SK-N-SH (cell line): ENCODE measurements at regions not wholly inside any gene's neighbourhood (a gene's known extent, or its start where the extent isn't known, plus 50 kb on each side); places are given as distances from the start of the nearest gene placed in this dataset.

Experiments
- CTCF ChIA-PET: fragments of 300-600, 350-600 bp; formaldehyde crosslinking; extraction: SDS; loops from one replicate; lab custom pipeline; 2021; lab: Yijun Ruan, JAX
- POLR2A ChIA-PET: fragments of 350-600 bp; sonication (Branson Sonifier 250); formaldehyde crosslinking; extraction: SDS; loops from one replicate; lab custom pipeline; 2020; ENCODE audit warnings: antibody characterized with exemption, inconsistent platforms; lab: Yijun Ruan, JAX
- DNase-seq: peaks from one replicate; pipeline ENCODE4 v3.0.0; 2012
- H2AFZ ChIP-seq: fragments of 200-600 bp; sonication (generic); 2 replicates; pipeline ENCODE4 v1.8.1; 2016; ENCODE audit warnings: antibody characterized with exemption, mild to moderate bottlenecking, low read depth
- H3F3A ChIP-seq: fragments of 200-600 bp; sonication (generic); replicated peaks from 2 replicates; pipeline ENCODE3; 2016; ENCODE audit warnings: antibody characterized with exemption, mild to moderate bottlenecking; ENCODE audit not compliant: insufficient read depth
- H3K27ac ChIP-seq, 2 experiments: fragments of 200-500 bp in 1 of 2; fragments of 200-600 bp in 1 of 2; sonication (Bioruptor generic) in 1 of 2; sonication (generic), shearing (Covaris generic) in 1 of 2; 2 replicates each; pipeline versions ENCODE4 v1.5.1 to v1.6.1; 2014 to 2016; ENCODE audit warnings: low read depth in 2 of 2, inconsistent platforms in 1 of 2, low read length in 1 of 2, mild to moderate bottlenecking in 1 of 2, mixed read lengths in 1 of 2
- H3K27me3 ChIP-seq: fragments of 200-600 bp; sonication (generic), shearing (Covaris generic); 2 replicates; pipeline ENCODE4 v1.6.1; 2016; ENCODE audit warnings: mixed run types; ENCODE audit not compliant: insufficient read depth
- H3K36me3 ChIP-seq, 2 experiments: fragments of 200-500 bp in 1 of 2; fragments of 200-600 bp in 1 of 2; sonication (Bioruptor generic) in 1 of 2; sonication (generic) in 1 of 2; replicated peaks in 1 of 2; 2 replicates each; pipeline versions ENCODE3 to v1.5.1; 2014 to 2016; ENCODE audit warnings: low read length in 1 of 2, mild to moderate bottlenecking in 1 of 2; ENCODE audit not compliant: insufficient read depth in 2 of 2, control insufficient read depth in 1 of 2
- H3K4me1 ChIP-seq, 2 experiments: fragments of 200-500 bp in 1 of 2; fragments of 200-600 bp in 1 of 2; sonication (Bioruptor generic) in 1 of 2; sonication (generic), shearing (Covaris generic) in 1 of 2; 2 replicates each; pipeline versions ENCODE4 v1.5.1 to v1.6.1; 2014 to 2016; ENCODE audit warnings: low read depth in 1 of 2, low read length in 1 of 2, mixed run types in 1 of 2; ENCODE audit not compliant: insufficient read depth in 2 of 2, control insufficient read depth in 1 of 2
- H3K4me2 ChIP-seq: fragments of 200-600 bp; sonication (generic), shearing (Covaris generic); 2 replicates; pipeline ENCODE4 v1.6.1; 2017; ENCODE audit warnings: mixed run types
- H3K4me3 ChIP-seq, 2 experiments: fragments of 200-500 bp in 1 of 2; fragments of 200-600 bp in 1 of 2; sonication (Bioruptor generic) in 1 of 2; sonication (generic), shearing (Covaris generic) in 1 of 2; 2 replicates each; pipeline versions ENCODE4 v1.5.1 to v1.8.1; 2014 to 2016; ENCODE audit warnings: low read depth in 2 of 2, inconsistent platforms in 1 of 2, low read length in 1 of 2, mild to moderate bottlenecking in 1 of 2, mixed read lengths in 1 of 2, moderate library complexity in 1 of 2
- H3K79me2 ChIP-seq: fragments of 200-600 bp; sonication (generic); 2 replicates; pipeline ENCODE4 v1.8.1; 2017; ENCODE audit warnings: mild to moderate bottlenecking; ENCODE audit not compliant: insufficient read depth
- H3K9ac ChIP-seq: fragments of 200-600 bp; sonication (generic); 2 replicates; pipeline ENCODE4 v1.6.1; 2017; ENCODE audit warnings: mixed run types
- H3K9me2 ChIP-seq: fragments of 200-600 bp; sonication (generic); 2 replicates; pipeline ENCODE4 v1.6.1; 2017; ENCODE audit warnings: mixed run types
- H3K9me3 ChIP-seq: fragments of 200-600 bp; sonication (generic); 2 replicates; pipeline ENCODE4 v1.6.1; 2017; ENCODE audit warnings: mixed run types, mild to moderate bottlenecking, moderate library complexity
- H4K20me1 ChIP-seq: fragments of 200-600 bp; sonication (generic); 2 replicates; pipeline ENCODE4 v1.6.1; 2017; ENCODE audit warnings: mild to moderate bottlenecking, mixed run types; ENCODE audit not compliant: insufficient read depth
- FOXJ3 ChIP-seq: sonication (generic); formaldehyde crosslinking; IDR thresholded peaks from 2 replicates; pipeline ENCODE4 v1.5.1; 2020; ENCODE audit warnings: mild to moderate bottlenecking, missing genetic modification reagents
- GATA2 ChIP-seq: sonication (generic); formaldehyde crosslinking; IDR thresholded peaks from 2 replicates; pipeline ENCODE4 v1.5.0; 2020; ENCODE audit warnings: mild to moderate bottlenecking, missing genetic modification reagents
- RFX5 ChIP-seq: IDR thresholded peaks from 2 replicates; pipeline ENCODE4 v1.6.1; 2012; ENCODE audit warnings: mild to moderate bottlenecking, improper control_type of control experiment, low read length
- SIN3A ChIP-seq: IDR thresholded peaks from 2 replicates; pipeline ENCODE4 v1.6.1; 2012; ENCODE audit warnings: low read depth, mild to moderate bottlenecking, low read length, moderate library complexity, borderline replicate concordance
- TEAD4 ChIP-seq: IDR thresholded peaks from 2 replicates; pipeline ENCODE4 v1.4.0; 2012; ENCODE audit warnings: mild to moderate bottlenecking, borderline replicate concordance; ENCODE audit not compliant: insufficient read depth
- WGBS: methylation state at CpG from one replicate; pipeline ENCODE4 v1.1.6; 2017; ENCODE audit warnings: low lambda C conversion rate; 5-methylcytosine and 5-hydroxymethylcytosine counted together
- TF ChIP-seq, protein P1 (sequence below): fragments of 200-600 bp; sonication (generic); IDR thresholded peaks from 2 replicates; pipeline ENCODE4 v1.6.1; 2017; ENCODE audit warnings: antibody characterized with exemption, mild to moderate bottlenecking, moderate library complexity
- TF ChIP-seq, protein P2 (sequence below): IDR thresholded peaks from 2 replicates; pipeline ENCODE4 v1.4.0; 2012; ENCODE audit warnings: low read depth, borderline replicate concordance
- TF ChIP-seq, protein P3 (sequence below): IDR thresholded peaks from 2 replicates; pipeline ENCODE4 v1.4.0; 2012; ENCODE audit warnings: low read depth, borderline replicate concordance
- TF ChIP-seq, protein P4 (sequence below): fragments of 150-350 bp; IDR thresholded peaks from 2 replicates; pipeline ENCODE4 v1.6.1; 2016; ENCODE audit warnings: mild to moderate bottlenecking, low read depth, low read length

DNA sequence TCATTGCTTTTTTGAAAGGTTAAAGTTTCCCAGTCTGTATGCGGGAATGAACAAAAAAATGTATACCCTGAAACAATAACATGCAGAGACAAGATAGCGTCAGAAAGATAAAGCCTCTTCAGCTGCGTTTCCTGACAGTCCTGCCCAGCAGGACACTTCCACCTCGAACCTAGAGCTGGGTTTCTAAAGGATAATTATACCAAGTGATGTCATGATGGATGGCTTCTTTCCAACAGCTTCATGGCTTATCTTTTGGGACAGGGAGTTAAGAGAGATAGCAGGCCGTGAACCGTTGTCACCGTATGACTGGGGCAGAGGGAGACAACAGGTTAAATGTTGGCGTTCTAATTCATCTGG, 267.6 kb upstream of the SGK1 start (continued):
- TF ChIP-seq, protein P1, sequence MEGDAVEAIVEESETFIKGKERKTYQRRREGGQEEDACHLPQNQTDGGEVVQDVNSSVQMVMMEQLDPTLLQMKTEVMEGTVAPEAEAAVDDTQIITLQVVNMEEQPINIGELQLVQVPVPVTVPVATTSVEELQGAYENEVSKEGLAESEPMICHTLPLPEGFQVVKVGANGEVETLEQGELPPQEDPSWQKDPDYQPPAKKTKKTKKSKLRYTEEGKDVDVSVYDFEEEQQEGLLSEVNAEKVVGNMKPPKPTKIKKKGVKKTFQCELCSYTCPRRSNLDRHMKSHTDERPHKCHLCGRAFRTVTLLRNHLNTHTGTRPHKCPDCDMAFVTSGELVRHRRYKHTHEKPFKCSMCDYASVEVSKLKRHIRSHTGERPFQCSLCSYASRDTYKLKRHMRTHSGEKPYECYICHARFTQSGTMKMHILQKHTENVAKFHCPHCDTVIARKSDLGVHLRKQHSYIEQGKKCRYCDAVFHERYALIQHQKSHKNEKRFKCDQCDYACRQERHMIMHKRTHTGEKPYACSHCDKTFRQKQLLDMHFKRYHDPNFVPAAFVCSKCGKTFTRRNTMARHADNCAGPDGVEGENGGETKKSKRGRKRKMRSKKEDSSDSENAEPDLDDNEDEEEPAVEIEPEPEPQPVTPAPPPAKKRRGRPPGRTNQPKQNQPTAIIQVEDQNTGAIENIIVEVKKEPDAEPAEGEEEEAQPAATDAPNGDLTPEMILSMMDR, result no peak
- no peak for TF ChIP-seq SIN3A
- TF ChIP-seq, protein P2, sequence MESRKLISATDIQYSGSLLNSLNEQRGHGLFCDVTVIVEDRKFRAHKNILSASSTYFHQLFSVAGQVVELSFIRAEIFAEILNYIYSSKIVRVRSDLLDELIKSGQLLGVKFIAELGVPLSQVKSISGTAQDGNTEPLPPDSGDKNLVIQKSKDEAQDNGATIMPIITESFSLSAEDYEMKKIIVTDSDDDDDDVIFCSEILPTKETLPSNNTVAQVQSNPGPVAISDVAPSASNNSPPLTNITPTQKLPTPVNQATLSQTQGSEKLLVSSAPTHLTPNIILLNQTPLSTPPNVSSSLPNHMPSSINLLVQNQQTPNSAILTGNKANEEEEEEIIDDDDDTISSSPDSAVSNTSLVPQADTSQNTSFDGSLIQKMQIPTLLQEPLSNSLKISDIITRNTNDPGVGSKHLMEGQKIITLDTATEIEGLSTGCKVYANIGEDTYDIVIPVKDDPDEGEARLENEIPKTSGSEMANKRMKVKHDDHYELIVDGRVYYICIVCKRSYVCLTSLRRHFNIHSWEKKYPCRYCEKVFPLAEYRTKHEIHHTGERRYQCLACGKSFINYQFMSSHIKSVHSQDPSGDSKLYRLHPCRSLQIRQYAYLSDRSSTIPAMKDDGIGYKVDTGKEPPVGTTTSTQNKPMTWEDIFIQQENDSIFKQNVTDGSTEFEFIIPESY, result no peak
- TF ChIP-seq, protein P3, sequence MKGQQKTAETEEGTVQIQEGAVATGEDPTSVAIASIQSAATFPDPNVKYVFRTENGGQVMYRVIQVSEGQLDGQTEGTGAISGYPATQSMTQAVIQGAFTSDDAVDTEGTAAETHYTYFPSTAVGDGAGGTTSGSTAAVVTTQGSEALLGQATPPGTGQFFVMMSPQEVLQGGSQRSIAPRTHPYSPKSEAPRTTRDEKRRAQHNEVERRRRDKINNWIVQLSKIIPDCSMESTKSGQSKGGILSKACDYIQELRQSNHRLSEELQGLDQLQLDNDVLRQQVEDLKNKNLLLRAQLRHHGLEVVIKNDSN, result no peak

GRCh38 chr6:134584847-134585516, 267.1 kb upstream of the SGK1 start:
- Histone ChIP-seq H3K9me2 (no peaks in the 10 kb centered on the region), H3K4me2 (no peak overlapping the region), H2AFZ (no peak overlapping the region), H3K4me3 (no peak overlapping the region), H3F3A (peaks cover 14% of the 10 kb centered on the region), H3K4me1 (peaks cover 0 to 3% of the 10 kb centered on the region in 2 experiments; a peak in 2 of 4 replicates), H3K9me3 (no peaks in the 10 kb centered on the region), H4K20me1 (no peaks in the 10 kb centered on the region), H3K36me3 (no peaks in the 10 kb centered on the region), H3K9ac (no peak overlapping the region), H3K79me2 (no peaks in the 10 kb centered on the region)
- DNase-seq, result no peak
- WGBS, result 90% methylated on average over 2 of the region's 2 CpGs
- CTCF ChIA-PET, result no interaction called here
- TF ChIP-seq, protein P4, sequence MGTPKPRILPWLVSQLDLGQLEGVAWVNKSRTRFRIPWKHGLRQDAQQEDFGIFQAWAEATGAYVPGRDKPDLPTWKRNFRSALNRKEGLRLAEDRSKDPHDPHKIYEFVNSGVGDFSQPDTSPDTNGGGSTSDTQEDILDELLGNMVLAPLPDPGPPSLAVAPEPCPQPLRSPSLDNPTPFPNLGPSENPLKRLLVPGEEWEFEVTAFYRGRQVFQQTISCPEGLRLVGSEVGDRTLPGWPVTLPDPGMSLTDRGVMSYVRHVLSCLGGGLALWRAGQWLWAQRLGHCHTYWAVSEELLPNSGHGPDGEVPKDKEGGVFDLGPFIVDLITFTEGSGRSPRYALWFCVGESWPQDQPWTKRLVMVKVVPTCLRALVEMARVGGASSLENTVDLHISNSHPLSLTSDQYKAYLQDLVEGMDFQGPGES, result no peak
- TF ChIP-seq TEAD4, result no peak
- TF ChIP-seq, protein P1, result no peak
- TF ChIP-seq RFX5, result no peak
- no peak for TF ChIP-seq GATA2 (CRISPR knock-in tag)
- TF ChIP-seq FOXJ3 (CRISPR knock-in tag), result no peak
- TF ChIP-seq SIN3A, result no peak
- TF ChIP-seq, all 33 proteins: peak for 0
- H3K27ac ChIP-seq, result no peak overlapping the region
- POLR2A ChIA-PET, result no interaction called here
- no peaks in the 10 kb centered on the region for H3K27me3 ChIP-seq
